ENCODE measurements at regions not wholly inside any gene's neighbourhood (a gene's known extent, or its start where the extent isn't known, plus 50 kb on each side); places are given as distances from the start of the nearest gene placed in this dataset.

DNA sequence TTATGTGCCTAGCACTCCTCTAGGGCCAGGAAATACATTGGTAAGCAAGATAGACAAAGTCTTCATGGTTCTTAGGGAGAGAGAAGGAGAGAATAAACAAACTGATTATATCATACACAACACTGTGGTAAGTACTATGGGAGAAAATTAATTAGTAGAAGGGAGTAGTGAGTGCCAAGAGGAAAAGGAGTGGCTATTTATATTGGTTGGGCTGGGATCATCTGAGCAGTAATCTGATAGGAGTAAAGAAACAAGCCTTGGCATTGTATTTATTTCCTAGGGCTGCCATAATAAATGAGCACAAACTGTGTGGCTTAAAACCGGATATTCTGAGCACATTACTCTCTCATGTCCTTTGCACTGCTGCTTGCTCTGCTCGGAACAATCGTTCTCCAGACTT lies 158.1 kb upstream of the PHF14 start:
- Histone ChIP-seq H3K27ac (no peak overlapping the region), H3K4me3 (no peak overlapping the region), H3K9me3 (no peaks in the 10 kb centered on the region), H3K36me3 (no peaks in the 10 kb centered on the region), H3K27me3 (no peaks in the 10 kb centered on the region), H3K4me1 (no peaks in the 10 kb centered on the region)
- TF ChIP-seq, protein P1, sequence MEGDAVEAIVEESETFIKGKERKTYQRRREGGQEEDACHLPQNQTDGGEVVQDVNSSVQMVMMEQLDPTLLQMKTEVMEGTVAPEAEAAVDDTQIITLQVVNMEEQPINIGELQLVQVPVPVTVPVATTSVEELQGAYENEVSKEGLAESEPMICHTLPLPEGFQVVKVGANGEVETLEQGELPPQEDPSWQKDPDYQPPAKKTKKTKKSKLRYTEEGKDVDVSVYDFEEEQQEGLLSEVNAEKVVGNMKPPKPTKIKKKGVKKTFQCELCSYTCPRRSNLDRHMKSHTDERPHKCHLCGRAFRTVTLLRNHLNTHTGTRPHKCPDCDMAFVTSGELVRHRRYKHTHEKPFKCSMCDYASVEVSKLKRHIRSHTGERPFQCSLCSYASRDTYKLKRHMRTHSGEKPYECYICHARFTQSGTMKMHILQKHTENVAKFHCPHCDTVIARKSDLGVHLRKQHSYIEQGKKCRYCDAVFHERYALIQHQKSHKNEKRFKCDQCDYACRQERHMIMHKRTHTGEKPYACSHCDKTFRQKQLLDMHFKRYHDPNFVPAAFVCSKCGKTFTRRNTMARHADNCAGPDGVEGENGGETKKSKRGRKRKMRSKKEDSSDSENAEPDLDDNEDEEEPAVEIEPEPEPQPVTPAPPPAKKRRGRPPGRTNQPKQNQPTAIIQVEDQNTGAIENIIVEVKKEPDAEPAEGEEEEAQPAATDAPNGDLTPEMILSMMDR (IDR thresholded peaks at IDR 0.05): no peak
- no peak for TF ChIP-seq POLR2A (IDR thresholded peaks at IDR 0.05)
- TF ChIP-seq EP300 (IDR thresholded peaks at IDR 0.05): no peak
- no peak for TF ChIP-seq POLR2AphosphoS5 (IDR thresholded peaks at IDR 0.05)
- ATAC-seq: no peak
- 50 to 60% methylated on average over 3 of the region's 3 CpGs for WGBS, 2 donors (ENCODE audit: low coverage in 1 of 2)

- H3K9me3 ChIP-seq: no peaks in the 10 kb centered on the region
- no peak overlapping the region for H3K27ac ChIP-seq
- no peaks in the 10 kb centered on the region for H3K36me3 ChIP-seq
- TF ChIP-seq, protein P1 (IDR thresholded peaks at IDR 0.05): no peak
- no peak overlapping the region for H3K4me3 ChIP-seq
- no peaks in the 10 kb centered on the region for H3K27me3 ChIP-seq
- WGBS, 2 donors (ENCODE audit: low coverage in 1 of 2): 79 to 87% methylated on average over 4 of the region's 4 CpGs
- no peaks in the 10 kb centered on the region for H3K4me1 ChIP-seq
- no peak for ATAC-seq
Observed at GRCh38 chr7:10821156-10821555, 152.5 kb upstream of the PHF14 start.

DNA sequence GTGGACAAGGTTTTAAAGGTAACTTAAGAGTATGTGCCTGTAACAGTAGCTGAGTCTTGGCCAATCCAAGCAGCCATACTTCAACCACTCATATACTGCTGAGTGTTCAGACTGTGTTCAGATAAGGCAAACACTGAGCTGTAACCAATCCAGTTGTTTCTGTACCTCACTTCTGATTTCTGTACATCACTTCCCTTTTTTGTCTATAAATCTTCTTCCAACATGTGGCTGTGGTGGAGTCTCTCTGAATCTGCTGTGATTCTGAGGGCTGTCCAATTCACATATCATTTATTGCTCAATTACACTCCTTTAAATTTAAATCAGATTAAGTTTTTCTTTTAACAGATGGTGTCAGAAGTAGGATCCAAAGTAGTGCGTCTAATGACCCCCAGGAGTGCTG lies 149.5 kb upstream of the PHF14 start:
- WGBS, 2 donors (ENCODE audit: low coverage in 1 of 2): 86 to 100% methylated on average over 1 of the region's 1 CpG
- H3K36me3 ChIP-seq: no peaks in the 10 kb centered on the region
- H3K9me3 ChIP-seq: no peaks in the 10 kb centered on the region
- no peak overlapping the region for H3K4me3 ChIP-seq
- H3K4me1 ChIP-seq: no peaks in the 10 kb centered on the region
- ATAC-seq: no peak
- no peaks in the 10 kb centered on the region for H3K27me3 ChIP-seq
- TF ChIP-seq POLR2A (IDR thresholded peaks at IDR 0.05): no peak
- TF ChIP-seq POLR2AphosphoS5 (IDR thresholded peaks at IDR 0.05): no peak
- TF ChIP-seq EP300 (IDR thresholded peaks at IDR 0.05): no peak
- TF ChIP-seq, protein P1 (IDR thresholded peaks at IDR 0.05): no peak
- H3K27ac ChIP-seq: no peak overlapping the region

DNA sequence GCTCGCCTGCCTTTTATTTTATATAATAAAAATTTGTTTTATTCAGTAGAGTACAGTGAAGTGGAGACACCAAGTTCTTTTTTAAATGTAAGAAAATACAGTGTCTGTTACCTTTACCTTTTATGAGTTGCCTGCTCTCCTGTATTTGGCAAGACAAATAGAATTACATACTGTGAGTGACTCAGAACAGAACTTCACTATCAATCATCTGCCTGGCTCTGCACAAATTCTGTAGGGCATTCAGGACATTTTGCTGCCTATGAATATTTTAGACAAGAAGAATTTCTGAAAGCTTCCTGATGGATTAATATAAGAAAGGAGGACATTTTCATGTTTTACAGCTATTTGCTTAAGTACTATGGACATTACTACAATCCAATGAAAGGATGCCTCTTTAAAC lies 135.4 kb upstream of the PHF14 start:
- Histone ChIP-seq H3K4me1 (no peaks in the 10 kb centered on the region), H3K9me3 (no peaks in the 10 kb centered on the region), H3K27me3 (no peaks in the 10 kb centered on the region), H3K36me3 (no peaks in the 10 kb centered on the region), H3K4me3 (no peak overlapping the region), H3K27ac (no peak overlapping the region)
- TF ChIP-seq POLR2A (IDR thresholded peaks at IDR 0.05): no peak
- TF ChIP-seq EP300 (IDR thresholded peaks at IDR 0.05): no peak
- no peak for TF ChIP-seq POLR2AphosphoS5 (IDR thresholded peaks at IDR 0.05)
- TF ChIP-seq, protein P1 (IDR thresholded peaks at IDR 0.05): no peak
- ATAC-seq: no peak
- WGBS, 2 donors (ENCODE audit: low coverage in 1 of 2): 67 to 74% methylated on average over 1 of the region's 1 CpG

- Histone ChIP-seq H3K9me3 (no peaks in the 10 kb centered on the region), H3K4me1 (no peaks in the 10 kb centered on the region), H3K27ac (no peak overlapping the region), H3K27me3 (no peaks in the 10 kb centered on the region), H3K4me3 (no peak overlapping the region), H3K36me3 (no peaks in the 10 kb centered on the region)
- no peak for ATAC-seq
- TF ChIP-seq POLR2AphosphoS5 (IDR thresholded peaks at IDR 0.05): no peak
- 62 to 100% methylated on average over 2 of the region's 2 CpGs for WGBS, 2 donors (ENCODE audit: low coverage in 1 of 2)
Observed at GRCh38 chr7:10845225-10845624, 128.4 kb upstream of the PHF14 start.

GRCh38 chr7:10855583-10855982 lies 118.1 kb upstream of the PHF14 start:
- Histone ChIP-seq H3K27ac (no peak overlapping the region), H3K9me3 (no peaks in the 10 kb centered on the region), H3K27me3 (no peaks in the 10 kb centered on the region), H3K36me3 (no peaks in the 10 kb centered on the region), H3K4me1 (no peaks in the 10 kb centered on the region), H3K4me3 (no peak overlapping the region)
- TF ChIP-seq POLR2AphosphoS5 (IDR thresholded peaks at IDR 0.05) (no peak), POLR2A (IDR thresholded peaks at IDR 0.05) (no peak), EP300 (IDR thresholded peaks at IDR 0.05) (no peak)
- TF ChIP-seq, protein P1 (IDR thresholded peaks at IDR 0.05): no peak
- WGBS, 2 donors (ENCODE audit: low coverage in 1 of 2): 80% methylated on average over 1 of the region's 16 CpGs
- ATAC-seq: no peak
